ENCODE measurements at regions not wholly inside any gene's neighbourhood (a gene's known extent, or its start where the extent isn't known, plus 50 kb on each side); places are given as distances from the start of the nearest gene placed in this dataset.

DNA sequence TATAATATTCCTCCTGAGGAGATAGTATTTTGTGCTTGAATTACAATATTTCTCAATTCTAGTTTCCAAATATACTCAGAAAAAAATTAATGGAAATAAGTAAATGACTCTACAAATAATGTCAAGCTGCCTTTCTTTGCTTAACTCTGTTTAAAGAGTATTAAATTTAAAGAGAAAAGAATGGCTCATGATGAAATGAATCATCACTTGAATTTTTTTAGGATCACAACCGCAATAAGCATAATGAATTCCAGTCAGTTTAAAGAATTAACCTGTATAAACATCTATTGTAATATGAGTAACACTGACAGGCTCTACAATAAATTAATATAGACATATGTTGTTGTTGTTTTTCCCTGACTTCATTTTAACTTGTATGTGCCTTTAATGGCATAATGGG lies 266.2 kb upstream of the ADGRB3 start:
- no peak for ATAC-seq
- intact Hi-C loops (cut with DNase I) = no loop called here
- DNase-seq = no peak
- Histone ChIP-seq H3K27ac (no peak overlapping the region), H3K27me3 (ENCODE audit: insufficient read depth in 3 of 3, low read length in 2 of 3) (no peaks in the 10 kb centered on the region), H3K4me3 (no peak overlapping the region), H3K4me1 (no peaks in the 10 kb centered on the region), H3K36me3 (ENCODE audit: insufficient read depth in 1 of 2, low read depth in 1 of 2) (no peaks in the 10 kb centered on the region), H3K9me3 (no peaks in the 10 kb centered on the region)
- TF ChIP-seq, protein P1, sequence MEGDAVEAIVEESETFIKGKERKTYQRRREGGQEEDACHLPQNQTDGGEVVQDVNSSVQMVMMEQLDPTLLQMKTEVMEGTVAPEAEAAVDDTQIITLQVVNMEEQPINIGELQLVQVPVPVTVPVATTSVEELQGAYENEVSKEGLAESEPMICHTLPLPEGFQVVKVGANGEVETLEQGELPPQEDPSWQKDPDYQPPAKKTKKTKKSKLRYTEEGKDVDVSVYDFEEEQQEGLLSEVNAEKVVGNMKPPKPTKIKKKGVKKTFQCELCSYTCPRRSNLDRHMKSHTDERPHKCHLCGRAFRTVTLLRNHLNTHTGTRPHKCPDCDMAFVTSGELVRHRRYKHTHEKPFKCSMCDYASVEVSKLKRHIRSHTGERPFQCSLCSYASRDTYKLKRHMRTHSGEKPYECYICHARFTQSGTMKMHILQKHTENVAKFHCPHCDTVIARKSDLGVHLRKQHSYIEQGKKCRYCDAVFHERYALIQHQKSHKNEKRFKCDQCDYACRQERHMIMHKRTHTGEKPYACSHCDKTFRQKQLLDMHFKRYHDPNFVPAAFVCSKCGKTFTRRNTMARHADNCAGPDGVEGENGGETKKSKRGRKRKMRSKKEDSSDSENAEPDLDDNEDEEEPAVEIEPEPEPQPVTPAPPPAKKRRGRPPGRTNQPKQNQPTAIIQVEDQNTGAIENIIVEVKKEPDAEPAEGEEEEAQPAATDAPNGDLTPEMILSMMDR (IDR thresholded peaks at IDR 0.05) = no peak
- 85 to 92% (median 88%) methylated on average over 1 of the region's 1 CpG for WGBS, 3 donors

GRCh38 chr6:68364271-68364805 lies 270.7 kb upstream of the ADGRB3 start:
- DNase-seq = no peak
- ATAC-seq = no peak
- no peaks in the 10 kb centered on the region for H3K27me3 ChIP-seq (ENCODE audit: insufficient read depth in 3 of 3, low read length in 2 of 3)

GRCh38 chr6:68343901-68344300 lies 291.2 kb upstream of the ADGRB3 start:
- Histone ChIP-seq H3K36me3 (ENCODE audit: insufficient read depth in 1 of 2, low read depth in 1 of 2) (no peaks in the 10 kb centered on the region), H3K4me1 (no peaks in the 10 kb centered on the region), H3K27ac (no peak overlapping the region), H3K4me3 (no peak overlapping the region), H3K9me3 (no peaks in the 10 kb centered on the region), H3K27me3 (ENCODE audit: insufficient read depth in 3 of 3, low read length in 2 of 3) (no peaks in the 10 kb centered on the region)
- ATAC-seq = no peak
- DNase-seq = no peak
- 33 to 57% (median 39%) methylated on average over 1 of the region's 1 CpG for WGBS, 3 donors
- intact Hi-C loops (cut with DNase I) = no loop called here
- TF ChIP-seq, protein P1 (IDR thresholded peaks at IDR 0.05) = no peak

More at GRCh38 chr6:68364271-68364805, 270.7 kb upstream of the ADGRB3 start:
- Histone ChIP-seq H3K9me3 (no peaks in the 10 kb centered on the region), H3K4me3 (no peak overlapping the region), H3K4me1 (no peaks in the 10 kb centered on the region), H3K36me3 (ENCODE audit: insufficient read depth in 1 of 2, low read depth in 1 of 2) (no peaks in the 10 kb centered on the region), H3K27ac (no peak overlapping the region)
- intact Hi-C loops (cut with DNase I) = no loop called here
- TF ChIP-seq, protein P1 (IDR thresholded peaks at IDR 0.05) = no peak
- WGBS, 3 donors = 40 to 63% (median 51%) methylated on average over 2 of the region's 2 CpGs

GRCh38 chr6:68342286-68342685 lies 292.8 kb upstream of the ADGRB3 start:
- ATAC-seq (no peak), DNase-seq (no peak)
- 28 to 51% (median 38%) methylated on average over 1 of the region's 1 CpG for WGBS, 3 donors
- intact Hi-C loops (cut with DNase I) = no loop called here
- no peak overlapping the region for H3K4me3 ChIP-seq
- H3K4me1 ChIP-seq = no peaks in the 10 kb centered on the region
- no peaks in the 10 kb centered on the region for H3K36me3 ChIP-seq (ENCODE audit: insufficient read depth in 1 of 2, low read depth in 1 of 2)
- H3K9me3 ChIP-seq = no peaks in the 10 kb centered on the region
- TF ChIP-seq, protein P1 (IDR thresholded peaks at IDR 0.05) = no peak
- no peak overlapping the region for H3K27ac ChIP-seq
- H3K27me3 ChIP-seq (ENCODE audit: insufficient read depth in 3 of 3, low read length in 2 of 3) = no peaks in the 10 kb centered on the region

- Histone ChIP-seq H3K9me3 (no peaks in the 10 kb centered on the region), H3K27me3 (ENCODE audit: insufficient read depth in 3 of 3, low read length in 2 of 3) (no peaks in the 10 kb centered on the region), H3K27ac (no peak overlapping the region), H3K4me1 (no peaks in the 10 kb centered on the region), H3K4me3 (no peak overlapping the region), H3K36me3 (ENCODE audit: insufficient read depth in 1 of 2, low read depth in 1 of 2) (no peaks in the 10 kb centered on the region)
- ATAC-seq = no peak
- DNase-seq = no peak
- intact Hi-C loops (cut with DNase I) = no loop called here
- TF ChIP-seq, protein P1 (IDR thresholded peaks at IDR 0.05) = no peak
Observed at GRCh38 chr6:68339488-68340131, 295.5 kb upstream of the ADGRB3 start.
